Endodermal cell (in vitro differentiated cells): ENCODE measurements at regions not wholly inside any gene's neighbourhood (a gene's known extent, or its start where the extent isn't known, plus 50 kb on each side); places are given as distances from the start of the nearest gene placed in this dataset.
"Not testable (repeated sequence)": the region's sequence is repeated elsewhere in the genome, so short reads cannot be mapped to it uniquely, and the experiment has no call there.

Source experiments
- DNase-seq: peaks from one replicate; pipeline ENCODE4 v3.0.0-alpha.2; 2017
- H3K27ac ChIP-seq: 2 replicates; pipeline ENCODE4 v1.5.1; 2013; ENCODE audit warnings: mild to moderate bottlenecking, low read depth, low read length, moderate library complexity
- H3K27me3 ChIP-seq: 2 replicates; pipeline ENCODE4 v1.6.1; 2013; ENCODE audit warnings: mild to moderate bottlenecking, low read length, moderate library complexity; ENCODE audit not compliant: insufficient read depth, control insufficient read depth, poor library complexity, severe bottlenecking
- H3K36me3 ChIP-seq: 2 replicates; pipeline ENCODE4 v1.7.0; 2013; ENCODE audit warnings: mild to moderate bottlenecking, low read length, moderate library complexity; ENCODE audit not compliant: control insufficient read depth, insufficient read depth
- H3K4me1 ChIP-seq: one replicate; pipeline ENCODE4 v1.7.0; 2013; ENCODE audit warnings: low read length; ENCODE audit not compliant: control insufficient read depth, insufficient read depth
- H3K4me3 ChIP-seq: 2 replicates; pipeline ENCODE4 v1.5.1; 2013; ENCODE audit warnings: mild to moderate bottlenecking, low read length, moderate library complexity
- H3K9ac ChIP-seq: 2 replicates; pipeline ENCODE4 v1.6.1; 2013; ENCODE audit warnings: mild to moderate bottlenecking, low read length, moderate library complexity; ENCODE audit not compliant: poor library complexity, severe bottlenecking; ENCODE audit errors: extremely low read depth
- H3K9me3 ChIP-seq: 2 replicates; pipeline ENCODE4 v1.6.1; 2013; ENCODE audit warnings: mild to moderate bottlenecking, low read length, moderate library complexity; ENCODE audit not compliant: control insufficient read depth
- H3K27ac Mint-ChIP-seq: 2 replicates; pipeline ENCODE4 v1.8.0; 2020; ENCODE audit warnings: mixed read lengths
- H3K27me3 Mint-ChIP-seq: 2 replicates; pipeline ENCODE4 v1.8.0; 2021; ENCODE audit warnings: mild to moderate bottlenecking, mixed read lengths; ENCODE audit not compliant: insufficient read depth
- H3K36me3 Mint-ChIP-seq: 2 replicates; pipeline ENCODE4 v1.8.0; 2020; ENCODE audit warnings: low read depth, mixed read lengths
- H3K4me1 Mint-ChIP-seq: 2 replicates; pipeline ENCODE4 v1.8.0; 2020; ENCODE audit warnings: mixed read lengths
- H3K4me3 Mint-ChIP-seq: 2 replicates; pipeline ENCODE4 v1.8.0; 2020; ENCODE audit warnings: mild to moderate bottlenecking, moderate library complexity, mixed read lengths
- H3K9me3 Mint-ChIP-seq: 2 replicates; pipeline ENCODE4 v1.8.0; 2020; ENCODE audit warnings: mild to moderate bottlenecking, mixed read lengths
- WGBS, 2 experiments: methylation state at CpG; one replicate each; pipeline versions ENCODE4 v1.1.5 to v1.1.7; 2013; ENCODE audit warnings: missing lambda C conversion rate in 2 of 2, mixed read lengths in 1 of 2; ENCODE audit not compliant: insufficient coverage in 1 of 2, insufficient read length in 1 of 2; 5-methylcytosine and 5-hydroxymethylcytosine counted together
- TF ChIP-seq, protein P1 (sequence below): fragments of 200-600 bp; sonication (generic); conservative IDR thresholded peaks from 2 replicates; pipeline ENCODE4 v1.5.0; 2021; ENCODE audit warnings: antibody characterized with exemption, mild to moderate bottlenecking

DNA sequence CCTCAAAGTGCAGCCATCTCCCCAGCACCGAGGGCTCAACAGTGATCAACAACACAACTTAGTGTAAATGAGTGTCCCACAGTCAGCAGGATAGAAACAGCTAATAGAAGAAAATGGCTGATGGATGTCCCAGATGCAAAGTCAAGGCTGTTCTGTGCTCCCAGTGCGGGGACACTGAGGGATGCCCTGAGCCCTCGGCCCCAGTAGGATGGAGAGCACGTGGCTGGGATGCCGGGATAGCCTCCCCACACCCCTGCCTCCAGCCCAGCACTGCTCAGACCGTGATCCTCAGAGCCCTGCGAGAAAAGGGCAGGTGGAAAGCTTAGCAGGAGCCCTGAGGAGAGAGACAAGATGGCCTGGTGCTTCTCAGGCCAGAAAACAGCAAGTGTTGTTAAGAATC lies 243.9 kb upstream of the TCERG1L start:
- Histone ChIP-seq H3K27me3 (no peaks in the 10 kb centered on the region), H3K27ac (no peak overlapping the region), H3K9ac (no peak overlapping the region), H3K4me1 (no peaks in the 10 kb centered on the region), H3K36me3 (no peaks in the 10 kb centered on the region), H3K4me3 (no peak overlapping the region), H3K9me3 (no peaks in the 10 kb centered on the region)
- Mint-ChIP-seq H3K9me3 (no peaks in the 10 kb centered on the region), H3K27ac (no peak overlapping the region), H3K4me3 (no peak overlapping the region), H3K4me1 (no peaks in the 10 kb centered on the region), H3K27me3 (no peaks in the 10 kb centered on the region), H3K36me3 (no peaks in the 10 kb centered on the region)
- TF ChIP-seq, protein P1, sequence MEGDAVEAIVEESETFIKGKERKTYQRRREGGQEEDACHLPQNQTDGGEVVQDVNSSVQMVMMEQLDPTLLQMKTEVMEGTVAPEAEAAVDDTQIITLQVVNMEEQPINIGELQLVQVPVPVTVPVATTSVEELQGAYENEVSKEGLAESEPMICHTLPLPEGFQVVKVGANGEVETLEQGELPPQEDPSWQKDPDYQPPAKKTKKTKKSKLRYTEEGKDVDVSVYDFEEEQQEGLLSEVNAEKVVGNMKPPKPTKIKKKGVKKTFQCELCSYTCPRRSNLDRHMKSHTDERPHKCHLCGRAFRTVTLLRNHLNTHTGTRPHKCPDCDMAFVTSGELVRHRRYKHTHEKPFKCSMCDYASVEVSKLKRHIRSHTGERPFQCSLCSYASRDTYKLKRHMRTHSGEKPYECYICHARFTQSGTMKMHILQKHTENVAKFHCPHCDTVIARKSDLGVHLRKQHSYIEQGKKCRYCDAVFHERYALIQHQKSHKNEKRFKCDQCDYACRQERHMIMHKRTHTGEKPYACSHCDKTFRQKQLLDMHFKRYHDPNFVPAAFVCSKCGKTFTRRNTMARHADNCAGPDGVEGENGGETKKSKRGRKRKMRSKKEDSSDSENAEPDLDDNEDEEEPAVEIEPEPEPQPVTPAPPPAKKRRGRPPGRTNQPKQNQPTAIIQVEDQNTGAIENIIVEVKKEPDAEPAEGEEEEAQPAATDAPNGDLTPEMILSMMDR = no peak
- whole genome bisulfite sequencing, 2 experiments = 89 to 95% methylated on average over 3 to 7 of the region's 7 CpGs
- no peak for DNase-seq

DNA sequence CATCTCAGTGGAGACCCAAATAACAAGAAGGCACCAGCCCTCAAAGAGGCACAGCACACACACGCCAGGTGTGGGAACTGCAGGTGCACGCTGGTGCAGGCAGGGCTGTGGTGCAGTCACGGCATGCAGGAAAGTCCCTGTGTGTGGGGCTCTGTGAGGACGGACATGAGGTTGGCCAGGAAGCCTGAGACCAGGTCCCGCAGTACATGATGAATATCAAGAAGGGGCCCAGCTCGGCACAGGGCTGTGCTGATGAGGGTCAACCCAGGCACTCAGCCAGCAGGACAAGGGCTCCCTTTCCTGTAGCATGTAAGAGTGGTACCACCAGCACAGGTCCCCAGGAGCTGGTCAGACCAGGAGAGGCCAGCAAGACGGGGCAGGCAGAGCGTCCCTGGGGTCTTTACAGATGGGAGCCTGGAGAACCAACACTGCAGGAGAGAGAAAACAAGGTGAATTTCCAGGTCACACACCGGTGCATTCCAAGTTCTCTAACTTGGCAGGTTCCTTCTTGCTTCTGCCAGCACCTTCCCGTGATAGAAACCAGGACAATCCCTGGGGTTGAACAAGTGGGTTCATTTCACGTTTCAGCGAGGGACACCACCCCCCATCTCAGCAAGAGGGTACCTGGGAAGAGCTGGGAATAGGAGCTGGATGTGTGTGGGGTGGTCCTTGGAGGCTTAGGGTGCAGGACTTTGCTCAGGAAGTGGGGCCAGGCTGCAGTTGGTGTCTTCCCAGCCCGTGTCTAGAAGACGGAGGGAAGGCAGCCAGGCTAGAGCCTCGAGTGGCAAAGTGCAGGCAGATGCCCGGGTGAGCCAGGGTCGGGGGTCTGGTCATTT lies 244.8 kb upstream of the TCERG1L start:
- H3K4me3 Mint-ChIP-seq = no peak overlapping the region
- DNase-seq = no peak
- H3K27ac ChIP-seq = no peak overlapping the region
- TF ChIP-seq, protein P1 = no peak
- H3K27ac Mint-ChIP-seq = no peak overlapping the region
- 85 to 92% methylated on average over 13 to 17 of the region's 17 CpGs for WGBS, 2 experiments
- no peak overlapping the region for H3K9ac ChIP-seq
- no peak overlapping the region for H3K4me3 ChIP-seq
- no peaks in the 10 kb centered on the region for H3K9me3 ChIP-seq
- H3K9me3 Mint-ChIP-seq = no peaks in the 10 kb centered on the region
- no peaks in the 10 kb centered on the region for H3K27me3 Mint-ChIP-seq
- no peaks in the 10 kb centered on the region for H3K36me3 Mint-ChIP-seq
- no peaks in the 10 kb centered on the region for H3K36me3 ChIP-seq
- H3K27me3 ChIP-seq = no peaks in the 10 kb centered on the region
- no peaks in the 10 kb centered on the region for H3K4me1 Mint-ChIP-seq
- no peaks in the 10 kb centered on the region for H3K4me1 ChIP-seq

DNA sequence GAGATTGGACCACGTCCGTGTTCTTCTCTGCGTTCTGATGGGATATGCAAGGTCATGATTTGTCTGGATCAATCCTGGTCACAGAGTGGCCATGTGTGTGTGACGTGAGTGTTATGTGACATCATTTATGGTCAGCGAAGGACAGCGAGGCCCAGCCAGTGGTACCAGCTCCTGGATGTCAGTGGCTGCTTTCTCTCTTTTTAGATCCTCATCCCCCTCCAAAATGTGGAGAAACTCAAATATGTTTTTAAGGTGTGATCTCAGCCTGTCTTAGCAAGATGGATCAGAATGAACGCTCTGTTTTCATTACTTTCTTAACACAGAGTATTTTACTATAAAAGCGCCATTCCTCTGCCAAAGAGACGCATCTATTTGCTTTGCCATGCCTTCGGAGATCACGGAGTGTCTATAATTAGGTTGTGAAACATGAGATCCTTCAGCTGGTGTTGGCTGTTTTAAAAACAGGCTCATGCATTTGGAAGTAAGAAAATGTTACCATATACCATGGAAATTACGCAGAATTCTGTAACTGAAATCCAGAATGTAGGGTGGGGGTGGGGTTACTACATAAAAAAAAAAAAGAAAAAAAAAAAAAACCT lies 245.5 kb upstream of the TCERG1L start:
- Mint-ChIP-seq H3K4me3 (no peak overlapping the region), H3K27me3 (no peaks in the 10 kb centered on the region), H3K9me3 (no peaks in the 10 kb centered on the region), H3K27ac (no peak overlapping the region), H3K4me1 (no peaks in the 10 kb centered on the region), H3K36me3 (no peaks in the 10 kb centered on the region)
- DNase-seq = no peak
- Histone ChIP-seq H3K4me1 (no peaks in the 10 kb centered on the region), H3K27me3 (no peaks in the 10 kb centered on the region), H3K27ac (no peak overlapping the region), H3K4me3 (no peak overlapping the region), H3K9ac (no peak overlapping the region), H3K9me3 (no peaks in the 10 kb centered on the region), H3K36me3 (no peaks in the 10 kb centered on the region)
- WGBS, 2 experiments = 95 to 96% methylated on average over 8 to 11 of the region's 12 CpGs
- TF ChIP-seq, protein P1 = no peak

GRCh38 chr10:131557956-131558355 lies 246.4 kb upstream of the TCERG1L start:
- not testable (repeated sequence) for H3K9me3 Mint-ChIP-seq, H3K9me3 ChIP-seq, DNase-seq, H3K36me3 ChIP-seq, H3K27me3 ChIP-seq, H3K9ac ChIP-seq, H3K4me1 Mint-ChIP-seq, H3K4me3 ChIP-seq, H3K27me3 Mint-ChIP-seq, H3K27ac Mint-ChIP-seq, H3K4me3 Mint-ChIP-seq, H3K27ac ChIP-seq, H3K4me1 ChIP-seq, H3K36me3 Mint-ChIP-seq
- 80 to 89% methylated on average over 3 to 9 of the region's 9 CpGs for WGBS, 2 experiments
